ENCODE measurements at regions not wholly inside any gene's neighbourhood (a gene's known extent, or its start where the extent isn't known, plus 50 kb on each side); places are given as distances from the start of the nearest gene placed in this dataset.

GRCh38 chr21:16577975-16578374 lies 848.2 kb downstream of the USP25 start:
- no peak for TF ChIP-seq SPI1 (IDR thresholded peaks at IDR 0.05; ENCODE audit: low read depth, low read length)
- no peak for TF ChIP-seq TAF1 (IDR thresholded peaks at IDR 0.05; ENCODE audit: low read depth, low read length)
- no peak for TF ChIP-seq POLR2AphosphoS5 (IDR thresholded peaks at IDR 0.05; ENCODE audit: low read depth, low read length)
- no peak for TF ChIP-seq POLR2A (IDR thresholded peaks at IDR 0.05; ENCODE audit: low read depth, low read length)
- TF ChIP-seq POU2F2 (IDR thresholded peaks at IDR 0.05; ENCODE audit: low read depth, low read length), result no peak
- no peak for TF ChIP-seq PAX5 (IDR thresholded peaks at IDR 0.05; ENCODE audit: insufficient read depth, low read length, severe bottlenecking)
- no peak for FAIRE-seq
- no peak for DNase-seq (ENCODE audit: insufficient read length, low spot score)

DNA sequence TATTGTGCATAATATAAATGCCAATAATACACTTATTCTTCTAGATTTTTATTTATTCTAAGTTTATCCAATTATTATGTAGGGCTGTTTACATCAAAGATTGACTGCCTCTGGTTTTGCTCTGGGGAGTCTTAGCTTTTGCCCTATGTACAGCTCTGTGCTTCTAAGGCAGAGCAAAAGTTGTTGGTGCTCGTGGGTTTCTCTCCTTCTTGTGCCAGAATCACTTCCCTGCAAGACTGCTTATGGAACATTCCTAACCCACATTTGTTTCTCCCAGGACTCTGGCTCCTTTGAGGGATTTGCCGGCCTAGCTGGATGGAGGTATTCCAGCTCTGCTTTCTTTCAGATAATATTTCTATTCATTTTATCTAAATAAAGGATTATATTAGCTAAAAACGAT lies 849.1 kb downstream of the USP25 start:
- TF ChIP-seq PAX5 (IDR thresholded peaks at IDR 0.05; ENCODE audit: insufficient read depth, low read length, severe bottlenecking), result no peak
- no peak for TF ChIP-seq POU2F2 (IDR thresholded peaks at IDR 0.05; ENCODE audit: low read depth, low read length)
- no peak for TF ChIP-seq TAF1 (IDR thresholded peaks at IDR 0.05; ENCODE audit: low read depth, low read length)
- FAIRE-seq (no peak), DNase-seq (ENCODE audit: insufficient read length, low spot score) (no peak)

DNA sequence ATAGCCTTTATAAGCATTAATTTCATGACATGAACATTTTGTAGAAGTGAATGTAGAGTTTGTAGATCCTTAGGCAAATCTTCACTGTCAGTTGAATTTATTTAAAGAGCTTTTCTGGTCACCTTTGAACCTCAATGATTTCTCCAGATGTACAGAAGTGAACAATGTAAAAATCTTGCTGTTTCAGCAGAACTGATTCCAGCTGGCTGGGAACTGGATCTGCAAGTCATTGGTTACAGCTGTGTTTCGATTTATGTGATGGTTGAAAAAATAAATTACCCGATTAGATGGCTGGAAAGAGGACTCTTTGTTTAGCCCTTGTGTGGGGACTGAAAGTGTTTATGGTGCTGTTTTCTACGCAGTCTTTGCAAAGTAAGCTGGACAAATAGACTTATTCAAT lies 849.8 kb downstream of the USP25 start:
- TF ChIP-seq TAF1 (IDR thresholded peaks at IDR 0.05; ENCODE audit: low read depth, low read length) (no peak), POLR2AphosphoS5 (IDR thresholded peaks at IDR 0.05; ENCODE audit: low read depth, low read length) (no peak), POLR2A (IDR thresholded peaks at IDR 0.05; ENCODE audit: low read depth, low read length) (no peak), SPI1 (IDR thresholded peaks at IDR 0.05; ENCODE audit: low read depth, low read length) (no peak), PAX5 (IDR thresholded peaks at IDR 0.05; ENCODE audit: insufficient read depth, low read length, severe bottlenecking) (no peak), POU2F2 (IDR thresholded peaks at IDR 0.05; ENCODE audit: low read depth, low read length) (no peak)
- DNase-seq (ENCODE audit: insufficient read length, low spot score), result no peak
- no peak for FAIRE-seq

GRCh38 chr21:16580661-16581060 lies 850.9 kb downstream of the USP25 start:
- DNase-seq (ENCODE audit: insufficient read length, low spot score) (no peak), FAIRE-seq (no peak)
- TF ChIP-seq POLR2A (IDR thresholded peaks at IDR 0.05; ENCODE audit: low read depth, low read length), result no peak
- no peak for TF ChIP-seq TAF1 (IDR thresholded peaks at IDR 0.05; ENCODE audit: low read depth, low read length)
- no peak for TF ChIP-seq POLR2AphosphoS5 (IDR thresholded peaks at IDR 0.05; ENCODE audit: low read depth, low read length)
- no peak for TF ChIP-seq POU2F2 (IDR thresholded peaks at IDR 0.05; ENCODE audit: low read depth, low read length)
- no peak for TF ChIP-seq PAX5 (IDR thresholded peaks at IDR 0.05; ENCODE audit: insufficient read depth, low read length, severe bottlenecking)
- TF ChIP-seq SPI1 (IDR thresholded peaks at IDR 0.05; ENCODE audit: low read depth, low read length), result no peak

DNA sequence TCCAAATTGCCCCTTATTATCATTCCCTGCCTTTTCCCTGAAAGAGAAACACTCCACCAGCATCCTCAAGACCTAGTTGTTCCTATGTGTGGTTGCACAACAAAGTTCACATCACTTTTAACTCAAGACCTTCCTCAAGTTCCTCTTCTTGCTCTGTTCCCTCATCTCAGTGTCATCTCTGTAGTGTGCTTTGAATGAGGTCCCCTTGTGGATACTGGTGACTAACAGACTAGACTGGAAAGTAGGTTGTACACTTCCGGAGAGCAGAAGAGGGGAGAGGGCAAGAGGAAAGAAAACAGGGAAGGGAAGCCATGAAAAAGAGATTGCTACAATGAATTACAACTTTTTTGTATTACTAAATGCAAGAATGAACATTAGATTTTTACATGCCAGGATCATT lies 853.8 kb downstream of the USP25 start:
- TF ChIP-seq TAF1 (IDR thresholded peaks at IDR 0.05; ENCODE audit: low read depth, low read length) (no peak), POLR2AphosphoS5 (IDR thresholded peaks at IDR 0.05; ENCODE audit: low read depth, low read length) (no peak), POU2F2 (IDR thresholded peaks at IDR 0.05; ENCODE audit: low read depth, low read length) (no peak), PAX5 (IDR thresholded peaks at IDR 0.05; ENCODE audit: insufficient read depth, low read length, severe bottlenecking) (no peak), SPI1 (IDR thresholded peaks at IDR 0.05; ENCODE audit: low read depth, low read length) (no peak), POLR2A (IDR thresholded peaks at IDR 0.05; ENCODE audit: low read depth, low read length) (no peak)
- FAIRE-seq, result no peak

GRCh38 chr21:16584756-16585155 lies 855.0 kb downstream of the USP25 start:
- FAIRE-seq, result no peak
- TF ChIP-seq PAX5 (IDR thresholded peaks at IDR 0.05; ENCODE audit: insufficient read depth, low read length, severe bottlenecking) (no peak), POLR2A (IDR thresholded peaks at IDR 0.05; ENCODE audit: low read depth, low read length) (no peak), TAF1 (IDR thresholded peaks at IDR 0.05; ENCODE audit: low read depth, low read length) (no peak), POLR2AphosphoS5 (IDR thresholded peaks at IDR 0.05; ENCODE audit: low read depth, low read length) (no peak), POU2F2 (IDR thresholded peaks at IDR 0.05; ENCODE audit: low read depth, low read length) (no peak), SPI1 (IDR thresholded peaks at IDR 0.05; ENCODE audit: low read depth, low read length) (no peak)
- no peak for DNase-seq (ENCODE audit: insufficient read length, low spot score)

More for the DNA sequence above, 853.8 kb downstream of the USP25 start:
- no peak for DNase-seq (ENCODE audit: insufficient read length, low spot score)

DNA sequence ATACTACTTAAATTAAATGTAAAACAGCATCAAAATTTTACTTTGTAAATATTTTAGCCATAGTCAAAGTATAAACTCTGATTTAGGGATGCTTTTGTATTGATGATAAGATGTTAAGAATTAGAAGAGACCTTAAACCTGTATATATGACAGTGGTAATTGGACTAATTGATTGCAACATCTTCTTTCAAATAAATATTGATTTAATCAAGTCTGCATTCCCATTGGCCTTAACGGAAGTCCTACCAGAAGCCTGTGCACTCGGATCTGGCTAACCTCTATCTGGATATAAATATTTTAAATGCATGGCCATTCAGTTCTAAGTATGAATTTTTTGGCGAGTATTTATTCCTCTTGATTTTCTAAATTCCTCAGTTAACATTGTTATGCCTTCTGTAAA lies 856.1 kb downstream of the USP25 start:
- FAIRE-seq, result no peak
- DNase-seq (ENCODE audit: insufficient read length, low spot score), result no peak
- no peak for TF ChIP-seq POU2F2 (IDR thresholded peaks at IDR 0.05; ENCODE audit: low read depth, low read length)
- no peak for TF ChIP-seq TAF1 (IDR thresholded peaks at IDR 0.05; ENCODE audit: low read depth, low read length)
- no peak for TF ChIP-seq PAX5 (IDR thresholded peaks at IDR 0.05; ENCODE audit: insufficient read depth, low read length, severe bottlenecking)
- no peak for TF ChIP-seq POLR2AphosphoS5 (IDR thresholded peaks at IDR 0.05; ENCODE audit: low read depth, low read length)
- TF ChIP-seq SPI1 (IDR thresholded peaks at IDR 0.05; ENCODE audit: low read depth, low read length), result no peak
- no peak for TF ChIP-seq POLR2A (IDR thresholded peaks at IDR 0.05; ENCODE audit: low read depth, low read length)

GRCh38 chr21:16587141-16587581 lies 857.4 kb downstream of the USP25 start:
- DNase-seq (ENCODE audit: insufficient read length, low spot score) (no peak), FAIRE-seq (no peak)
- TF ChIP-seq TAF1 (IDR thresholded peaks at IDR 0.05; ENCODE audit: low read depth, low read length) (no peak), POU2F2 (IDR thresholded peaks at IDR 0.05; ENCODE audit: low read depth, low read length) (no peak), POLR2A (IDR thresholded peaks at IDR 0.05; ENCODE audit: low read depth, low read length) (no peak), SPI1 (IDR thresholded peaks at IDR 0.05; ENCODE audit: low read depth, low read length) (no peak), POLR2AphosphoS5 (IDR thresholded peaks at IDR 0.05; ENCODE audit: low read depth, low read length) (no peak), PAX5 (IDR thresholded peaks at IDR 0.05; ENCODE audit: insufficient read depth, low read length, severe bottlenecking) (no peak)

- no peak for DNase-seq (ENCODE audit: insufficient read length, low spot score)
- TF ChIP-seq POLR2AphosphoS5 (IDR thresholded peaks at IDR 0.05; ENCODE audit: low read depth, low read length) (no peak), SPI1 (IDR thresholded peaks at IDR 0.05; ENCODE audit: low read depth, low read length) (no peak), POU2F2 (IDR thresholded peaks at IDR 0.05; ENCODE audit: low read depth, low read length) (no peak), TAF1 (IDR thresholded peaks at IDR 0.05; ENCODE audit: low read depth, low read length) (no peak), POLR2A (IDR thresholded peaks at IDR 0.05; ENCODE audit: low read depth, low read length) (no peak), PAX5 (IDR thresholded peaks at IDR 0.05; ENCODE audit: insufficient read depth, low read length, severe bottlenecking) (no peak)
- no peak for FAIRE-seq
These were observed 858.0 kb downstream of the USP25 start for GRCh38 chr21:16587681-16588375.
